KMS-11 (cell line): ENCODE measurements at regions not wholly inside any gene's neighbourhood (a gene's known extent, or its start where the extent isn't known, plus 50 kb on each side); places are given as distances from the start of the nearest gene placed in this dataset.

ENCODE experiments used
- H2AFZ ChIP-seq: fragments of 200-600 bp; sonication (generic); 2 replicates; pipeline ENCODE4 v1.6.1; 2016; ENCODE audit warnings: antibody characterized with exemption, mixed run types, low read depth
- H3K27ac ChIP-seq: fragments of 200-600 bp; sonication (generic); 2 replicates; pipeline ENCODE4 v1.6.1; 2016; ENCODE audit warnings: mild to moderate bottlenecking, mixed run types
- H3K27me3 ChIP-seq: fragments of 200-600 bp; sonication (generic); 2 replicates; pipeline ENCODE4 v1.6.1; 2017; ENCODE audit warnings: mild to moderate bottlenecking, low read depth, mixed run types, moderate library complexity; ENCODE audit not compliant: insufficient read depth
- H3K36me3 ChIP-seq: fragments of 200-600 bp; sonication (generic); 2 replicates; pipeline ENCODE4 v1.6.1; 2017; ENCODE audit warnings: mild to moderate bottlenecking, mixed run types; ENCODE audit not compliant: insufficient read depth
- H3K4me1 ChIP-seq: fragments of 200-600 bp; sonication (generic); 2 replicates; pipeline ENCODE4 v1.6.1; 2016; ENCODE audit warnings: mild to moderate bottlenecking, low read depth, mixed run types; ENCODE audit not compliant: poor library complexity, severe bottlenecking
- H3K4me2 ChIP-seq: fragments of 200-600 bp; sonication (generic); 2 replicates; pipeline ENCODE4 v1.7.0; 2016; ENCODE audit warnings: mild to moderate bottlenecking, mixed run types
- H3K4me3 ChIP-seq: fragments of 200-600 bp; sonication (generic); IDR thresholded peaks from 2 replicates; pipeline ENCODE4 v1.6.1; 2017; ENCODE audit warnings: low read depth, low read length, mixed read lengths; ENCODE audit not compliant: insufficient read depth
- H3K79me2 ChIP-seq: fragments of 200-600 bp; sonication (generic); 2 replicates; pipeline ENCODE4 v1.6.1; 2016; ENCODE audit warnings: low read depth, mixed run types; ENCODE audit not compliant: insufficient read depth
- H3K9ac ChIP-seq: fragments of 200-600 bp; sonication (generic); 2 replicates; pipeline ENCODE4 v1.6.1; 2016; ENCODE audit warnings: mild to moderate bottlenecking, mixed run types
- H4K20me1 ChIP-seq: fragments of 200-600 bp; sonication (generic); 2 replicates; pipeline ENCODE4 v1.6.1; 2016; ENCODE audit warnings: mild to moderate bottlenecking, mixed run types; ENCODE audit not compliant: insufficient read depth
- TF ChIP-seq, protein P1 (sequence below): fragments of 200-600 bp; sonication (generic); conservative IDR thresholded peaks from 2 replicates; pipeline ENCODE4 v1.6.1; 2017; ENCODE audit warnings: low read depth, mild to moderate bottlenecking, antibody characterized with exemption, low read length, moderate library complexity, mixed read lengths

GRCh38 chr2:146852661-146853060 lies 992.2 kb upstream of the ACVR2A start:
- Histone ChIP-seq H3K27ac (no peak overlapping the region), H3K4me2 (no peak overlapping the region), H3K9ac (no peak overlapping the region), H3K36me3 (no peaks in the 10 kb centered on the region), H3K79me2 (no peaks in the 10 kb centered on the region), H3K4me3 (no peak overlapping the region), H3K4me1 (no peaks in the 10 kb centered on the region), H4K20me1 (no peaks in the 10 kb centered on the region), H3K27me3 (no peaks in the 10 kb centered on the region), H2AFZ (no peak overlapping the region)
- TF ChIP-seq, protein P1, sequence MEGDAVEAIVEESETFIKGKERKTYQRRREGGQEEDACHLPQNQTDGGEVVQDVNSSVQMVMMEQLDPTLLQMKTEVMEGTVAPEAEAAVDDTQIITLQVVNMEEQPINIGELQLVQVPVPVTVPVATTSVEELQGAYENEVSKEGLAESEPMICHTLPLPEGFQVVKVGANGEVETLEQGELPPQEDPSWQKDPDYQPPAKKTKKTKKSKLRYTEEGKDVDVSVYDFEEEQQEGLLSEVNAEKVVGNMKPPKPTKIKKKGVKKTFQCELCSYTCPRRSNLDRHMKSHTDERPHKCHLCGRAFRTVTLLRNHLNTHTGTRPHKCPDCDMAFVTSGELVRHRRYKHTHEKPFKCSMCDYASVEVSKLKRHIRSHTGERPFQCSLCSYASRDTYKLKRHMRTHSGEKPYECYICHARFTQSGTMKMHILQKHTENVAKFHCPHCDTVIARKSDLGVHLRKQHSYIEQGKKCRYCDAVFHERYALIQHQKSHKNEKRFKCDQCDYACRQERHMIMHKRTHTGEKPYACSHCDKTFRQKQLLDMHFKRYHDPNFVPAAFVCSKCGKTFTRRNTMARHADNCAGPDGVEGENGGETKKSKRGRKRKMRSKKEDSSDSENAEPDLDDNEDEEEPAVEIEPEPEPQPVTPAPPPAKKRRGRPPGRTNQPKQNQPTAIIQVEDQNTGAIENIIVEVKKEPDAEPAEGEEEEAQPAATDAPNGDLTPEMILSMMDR = no peak

- no peak overlapping the region for H3K27ac ChIP-seq
- TF ChIP-seq, protein P1 = no peak
- no peaks in the 10 kb centered on the region for H3K36me3 ChIP-seq
- no peaks in the 10 kb centered on the region for H3K27me3 ChIP-seq
- no peak overlapping the region for H3K9ac ChIP-seq
- no peaks in the 10 kb centered on the region for H4K20me1 ChIP-seq
- no peaks in the 10 kb centered on the region for H3K4me1 ChIP-seq
- H3K79me2 ChIP-seq = no peaks in the 10 kb centered on the region
- H2AFZ ChIP-seq = no peak overlapping the region
- H3K4me3 ChIP-seq = no peak overlapping the region
- no peak overlapping the region for H3K4me2 ChIP-seq
Measured at GRCh38 chr2:146850746-146851145, 994.1 kb upstream of the ACVR2A start.

GRCh38 chr2:146847846-146848245 lies 997.0 kb upstream of the ACVR2A start:
- Histone ChIP-seq H3K27me3 (no peaks in the 10 kb centered on the region), H4K20me1 (no peaks in the 10 kb centered on the region), H3K4me2 (no peak overlapping the region), H3K4me3 (no peak overlapping the region), H3K4me1 (no peaks in the 10 kb centered on the region), H2AFZ (no peak overlapping the region), H3K79me2 (no peaks in the 10 kb centered on the region), H3K9ac (no peak overlapping the region), H3K36me3 (no peaks in the 10 kb centered on the region), H3K27ac (no peak overlapping the region)
- TF ChIP-seq, protein P1 = no peak

DNA sequence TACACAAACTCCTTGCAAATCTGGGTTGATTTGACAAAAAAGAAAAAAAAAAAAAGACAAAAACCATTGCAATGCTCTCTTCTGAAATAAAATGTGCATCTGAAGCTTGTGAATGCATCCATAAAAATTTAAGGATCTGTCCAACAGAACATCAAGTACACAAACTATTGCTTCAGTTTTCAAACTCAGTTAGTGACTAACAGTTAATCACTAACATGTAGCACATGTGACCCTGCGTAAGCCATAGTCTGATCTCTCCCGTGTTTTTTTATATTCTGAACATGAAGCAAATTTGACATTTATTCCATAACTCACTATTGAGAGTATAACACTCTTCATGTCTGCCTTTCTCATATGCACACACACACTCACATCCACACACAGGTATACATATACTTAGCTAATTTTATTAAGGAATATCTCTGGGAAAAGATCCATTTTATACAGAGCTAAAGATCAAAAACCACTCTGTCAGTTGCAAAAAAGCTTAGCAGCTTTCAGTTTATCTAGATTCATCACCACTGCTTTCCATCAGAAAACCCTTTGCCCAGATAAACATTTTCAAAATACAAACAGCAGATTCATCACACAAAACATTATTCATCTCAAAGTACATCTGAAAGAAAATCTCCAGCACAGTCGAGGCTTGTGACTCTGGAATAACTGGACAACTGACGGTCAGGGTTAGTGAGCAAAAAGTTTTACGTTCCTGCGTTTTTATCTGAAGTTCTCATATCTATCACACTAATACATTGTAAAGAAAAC lies 1000.4 kb upstream of the ACVR2A start:
- Histone ChIP-seq H3K36me3 (no peaks in the 10 kb centered on the region), H3K4me2 (no peak overlapping the region), H2AFZ (no peak overlapping the region), H3K27ac (no peak overlapping the region), H3K27me3 (no peaks in the 10 kb centered on the region), H3K79me2 (no peaks in the 10 kb centered on the region), H4K20me1 (no peaks in the 10 kb centered on the region), H3K9ac (no peak overlapping the region), H3K4me1 (no peaks in the 10 kb centered on the region), H3K4me3 (no peak overlapping the region)
- TF ChIP-seq, protein P1 = no peak
